ENCODE measurements at regions not wholly inside any gene's neighbourhood (a gene's known extent, or its start where the extent isn't known, plus 50 kb on each side); places are given as distances from the start of the nearest gene placed in this dataset.
"Not testable (repeated sequence)": the region's sequence is repeated elsewhere in the genome, so short reads cannot be mapped to it uniquely, and the experiment has no call there.

GRCh38 chr4:73341454-73341853, 62.6 kb upstream of the ALB start:
- H3K27me3 Mint-ChIP-seq, result no peaks in the 10 kb centered on the region
- no peak overlapping the region for H3K4me3 Mint-ChIP-seq
- intact Hi-C loops (cut with micrococcal nuclease), result no loop called here
- DNase-seq (peak; percentile 17), ATAC-seq (no peak)
- no peaks in the 10 kb centered on the region for H3K9me3 Mint-ChIP-seq
- ChIA-PET CTCF (interaction anchor here (0.6 to 2.4 kb wide), 14 partner anchors 14 to 515 kb away, joined by 3 to 21 read pairs (median 3); no protein-coding TSS in a partner anchor), POLR2A (no interaction called here)
- H3K4me1 Mint-ChIP-seq (ENCODE audit: low read depth), result no peaks in the 10 kb centered on the region
- H3K36me3 Mint-ChIP-seq (ENCODE audit: low read depth), result no peaks in the 10 kb centered on the region
- H3K27ac Mint-ChIP-seq, result no peak overlapping the region
- TF ChIP-seq, protein P1, sequence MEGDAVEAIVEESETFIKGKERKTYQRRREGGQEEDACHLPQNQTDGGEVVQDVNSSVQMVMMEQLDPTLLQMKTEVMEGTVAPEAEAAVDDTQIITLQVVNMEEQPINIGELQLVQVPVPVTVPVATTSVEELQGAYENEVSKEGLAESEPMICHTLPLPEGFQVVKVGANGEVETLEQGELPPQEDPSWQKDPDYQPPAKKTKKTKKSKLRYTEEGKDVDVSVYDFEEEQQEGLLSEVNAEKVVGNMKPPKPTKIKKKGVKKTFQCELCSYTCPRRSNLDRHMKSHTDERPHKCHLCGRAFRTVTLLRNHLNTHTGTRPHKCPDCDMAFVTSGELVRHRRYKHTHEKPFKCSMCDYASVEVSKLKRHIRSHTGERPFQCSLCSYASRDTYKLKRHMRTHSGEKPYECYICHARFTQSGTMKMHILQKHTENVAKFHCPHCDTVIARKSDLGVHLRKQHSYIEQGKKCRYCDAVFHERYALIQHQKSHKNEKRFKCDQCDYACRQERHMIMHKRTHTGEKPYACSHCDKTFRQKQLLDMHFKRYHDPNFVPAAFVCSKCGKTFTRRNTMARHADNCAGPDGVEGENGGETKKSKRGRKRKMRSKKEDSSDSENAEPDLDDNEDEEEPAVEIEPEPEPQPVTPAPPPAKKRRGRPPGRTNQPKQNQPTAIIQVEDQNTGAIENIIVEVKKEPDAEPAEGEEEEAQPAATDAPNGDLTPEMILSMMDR (IDR thresholded peaks at IDR 0.05), result peak; percentile 40

DNA sequence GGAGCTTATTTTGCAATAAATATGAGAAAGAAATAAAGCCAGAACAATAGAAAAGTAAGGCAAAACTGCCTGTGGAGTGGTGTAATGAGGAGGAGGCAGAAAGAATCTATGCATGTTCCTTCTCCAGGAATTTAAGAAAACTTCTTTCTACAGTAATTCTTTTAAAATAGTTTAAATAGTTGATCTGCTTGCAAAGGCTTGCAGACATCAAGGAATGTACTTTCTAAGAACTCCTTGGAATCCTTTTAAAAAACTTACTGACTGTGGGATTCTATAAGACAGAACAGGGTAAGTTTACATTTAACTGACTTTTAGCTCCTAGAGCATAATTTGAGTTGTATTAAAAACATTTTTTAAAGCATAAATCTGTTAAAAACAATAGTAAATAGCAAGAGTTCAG, 63.2 kb upstream of the ALB start:
- Mint-ChIP-seq H3K9me3 (no peaks in the 10 kb centered on the region), H3K4me3 (no peak overlapping the region), H3K4me1 (ENCODE audit: low read depth) (no peaks in the 10 kb centered on the region), H3K27me3 (no peaks in the 10 kb centered on the region), H3K27ac (no peak overlapping the region), H3K36me3 (ENCODE audit: low read depth) (no peaks in the 10 kb centered on the region)
- DNase-seq (no peak), ATAC-seq (no peak)
- ChIA-PET CTCF (interaction anchor here (0.6 to 2.4 kb wide), 13 partner anchors 13 to 515 kb away, joined by 3 to 21 read pairs (median 3); no protein-coding TSS in a partner anchor), POLR2A (no interaction called here)
- intact Hi-C loops (cut with micrococcal nuclease), result no loop called here
- TF ChIP-seq, protein P1 (IDR thresholded peaks at IDR 0.05), result no peak

- H3K27me3 Mint-ChIP-seq, result no peaks in the 10 kb centered on the region
- DNase-seq (no peak), ATAC-seq (no peak)
- ChIA-PET CTCF (no interaction called here), POLR2A (no interaction called here)
- no peak overlapping the region for H3K27ac Mint-ChIP-seq
- no peak overlapping the region for H3K4me3 Mint-ChIP-seq
- intact Hi-C loops (cut with micrococcal nuclease), result no loop called here
- H3K9me3 Mint-ChIP-seq, result no peaks in the 10 kb centered on the region
- no peaks in the 10 kb centered on the region for H3K4me1 Mint-ChIP-seq (ENCODE audit: low read depth)
- TF ChIP-seq, protein P1 (IDR thresholded peaks at IDR 0.05), result no peak
- H3K36me3 Mint-ChIP-seq (ENCODE audit: low read depth), result no peaks in the 10 kb centered on the region
Observed at GRCh38 chr4:73335679-73336078, 68.4 kb upstream of the ALB start.

GRCh38 chr4:73332012-73332411, 72.1 kb upstream of the ALB start:
- H3K4me3 Mint-ChIP-seq; H3K27me3 Mint-ChIP-seq; H3K27ac Mint-ChIP-seq; CTCF ChIA-PET; H3K4me1 Mint-ChIP-seq (ENCODE audit: low read depth); DNase-seq; POLR2A ChIA-PET; H3K9me3 Mint-ChIP-seq; ATAC-seq; H3K36me3 Mint-ChIP-seq (ENCODE audit: low read depth); intact Hi-C loops (cut with micrococcal nuclease): not testable (repeated sequence)

GRCh38 chr4:73329300-73329699, 70.7 kb upstream of the ANKRD17 start:
- H3K9me3 Mint-ChIP-seq, result peaks cover 9% of the 10 kb centered on the region
- no peak overlapping the region for H3K4me3 Mint-ChIP-seq
- ATAC-seq, result no peak
- TF ChIP-seq, protein P1 (IDR thresholded peaks at IDR 0.05), result no peak
- no peaks in the 10 kb centered on the region for H3K27me3 Mint-ChIP-seq
- no peaks in the 10 kb centered on the region for H3K36me3 Mint-ChIP-seq (ENCODE audit: low read depth)
- intact Hi-C loops (cut with micrococcal nuclease), result no loop called here
- no peak overlapping the region for H3K27ac Mint-ChIP-seq
- no peaks in the 10 kb centered on the region for H3K4me1 Mint-ChIP-seq (ENCODE audit: low read depth)
- ChIA-PET CTCF (no interaction called here), POLR2A (no interaction called here)
- no peak for DNase-seq

DNA sequence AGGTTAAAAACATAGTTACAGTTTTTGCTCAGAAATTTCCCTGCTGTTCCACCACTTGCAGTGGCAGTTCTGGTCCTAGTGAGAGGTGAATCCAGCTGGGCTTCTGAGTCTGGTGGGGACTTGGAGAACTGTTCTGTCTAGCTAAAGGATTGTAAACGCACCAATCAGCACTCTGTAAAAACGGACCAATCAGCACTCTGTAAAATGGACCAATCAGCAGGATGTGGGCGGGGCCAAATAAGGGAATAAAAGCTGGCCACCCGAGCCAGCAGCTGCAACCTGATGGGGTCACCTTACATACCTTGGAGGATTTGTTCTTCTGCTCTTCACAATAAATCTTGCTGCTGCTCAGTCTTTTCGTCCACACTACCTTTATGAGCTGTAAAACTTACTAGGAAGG, 67.2 kb upstream of the ANKRD17 start:
- CTCF ChIA-PET, result interaction anchor here (1.0 kb wide), 1 partner anchor 15 kb away, joined by 3 read pairs; no protein-coding TSS in a partner anchor
- H3K4me3 Mint-ChIP-seq; DNase-seq; ATAC-seq; H3K27ac Mint-ChIP-seq; H3K27me3 Mint-ChIP-seq; POLR2A ChIA-PET; intact Hi-C loops (cut with micrococcal nuclease); H3K4me1 Mint-ChIP-seq (ENCODE audit: low read depth); H3K36me3 Mint-ChIP-seq (ENCODE audit: low read depth): not testable (repeated sequence)
- peaks cover 19% of the 10 kb centered on the region for H3K9me3 Mint-ChIP-seq
